ENCODE measurements at regions not wholly inside any gene's neighbourhood (a gene's known extent, or its start where the extent isn't known, plus 50 kb on each side); places are given as distances from the start of the nearest gene placed in this dataset.
"Not testable (repeated sequence)": the region's sequence is repeated elsewhere in the genome, so short reads cannot be mapped to it uniquely, and the experiment has no call there.

- in situ Hi-C loops (cut with HindIII; ENCODE audit: low pct_unique_long_range_greater_than_20kb, low sequenced_read_pairs): no loop called here
- DNase-seq (ENCODE audit: low read depth): no peak
Observed at GRCh38 chr17:14739656-14740431, 439.0 kb downstream of the HS3ST3B1 start.

DNA sequence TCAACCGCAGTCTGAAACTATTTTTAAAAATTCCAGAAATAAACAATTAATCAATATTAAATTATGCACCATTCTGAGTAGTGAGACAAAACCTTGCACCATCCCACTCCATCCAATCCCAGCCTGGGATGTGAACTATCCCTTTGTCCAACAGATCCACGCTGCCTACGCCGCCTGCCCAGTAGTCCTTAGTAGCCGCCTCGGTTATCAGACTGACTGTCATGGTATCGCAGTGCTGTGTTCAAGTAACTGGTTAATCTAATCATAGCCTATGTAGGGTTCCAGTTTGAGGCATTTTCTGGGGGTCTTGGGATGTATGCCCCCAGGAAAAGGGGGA lies 437.7 kb downstream of the HS3ST3B1 start:
- no peak for DNase-seq (ENCODE audit: low read depth)
- in situ Hi-C loops (cut with HindIII; ENCODE audit: low pct_unique_long_range_greater_than_20kb, low sequenced_read_pairs): no loop called here

DNA sequence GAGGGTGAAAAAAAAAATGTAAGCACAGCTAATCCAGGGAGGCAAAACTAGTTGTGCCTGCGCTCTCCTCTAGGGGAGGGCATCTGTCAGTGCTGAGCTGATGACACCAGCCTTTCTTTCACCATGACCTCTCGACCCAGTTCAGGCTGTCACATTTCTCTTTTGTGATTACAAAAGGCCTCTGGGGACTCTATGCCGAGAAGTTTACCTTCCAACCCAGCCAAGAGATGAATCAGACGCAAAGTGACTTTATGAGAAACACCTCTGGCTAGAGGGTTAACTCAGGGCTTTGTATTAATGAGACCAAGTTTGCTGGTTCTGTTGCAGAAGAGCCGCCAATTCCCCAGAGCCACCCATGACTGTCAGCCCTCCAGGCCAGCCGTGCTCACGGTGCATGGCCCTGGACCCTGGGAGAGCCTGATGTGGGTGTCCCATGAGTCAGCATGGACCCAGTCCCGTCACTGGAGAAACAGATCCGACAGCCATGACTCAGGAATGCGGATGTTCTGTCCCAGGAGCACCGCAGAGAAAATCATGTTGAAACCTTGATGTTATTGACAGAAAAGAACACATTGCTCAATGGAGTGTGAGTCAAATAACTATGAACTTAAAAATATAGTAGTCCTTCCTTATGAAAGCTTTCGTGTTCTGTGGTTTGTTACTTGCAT lies 437.2 kb downstream of the HS3ST3B1 start:
- DNase-seq (ENCODE audit: low read depth): peak; percentile 94
- in situ Hi-C loops (cut with HindIII; ENCODE audit: low pct_unique_long_range_greater_than_20kb, low sequenced_read_pairs): no loop called here

- in situ Hi-C loops (cut with HindIII; ENCODE audit: low pct_unique_long_range_greater_than_20kb, low sequenced_read_pairs): no loop called here
- no peak for DNase-seq (ENCODE audit: low read depth)
Observed at GRCh38 chr17:14736631-14737030, 435.8 kb downstream of the HS3ST3B1 start.

- in situ Hi-C loops (cut with HindIII; ENCODE audit: low pct_unique_long_range_greater_than_20kb, low sequenced_read_pairs): no loop called here
- DNase-seq (ENCODE audit: low read depth): no peak
Observed at GRCh38 chr17:14733376-14733775, 432.5 kb downstream of the HS3ST3B1 start.

DNA sequence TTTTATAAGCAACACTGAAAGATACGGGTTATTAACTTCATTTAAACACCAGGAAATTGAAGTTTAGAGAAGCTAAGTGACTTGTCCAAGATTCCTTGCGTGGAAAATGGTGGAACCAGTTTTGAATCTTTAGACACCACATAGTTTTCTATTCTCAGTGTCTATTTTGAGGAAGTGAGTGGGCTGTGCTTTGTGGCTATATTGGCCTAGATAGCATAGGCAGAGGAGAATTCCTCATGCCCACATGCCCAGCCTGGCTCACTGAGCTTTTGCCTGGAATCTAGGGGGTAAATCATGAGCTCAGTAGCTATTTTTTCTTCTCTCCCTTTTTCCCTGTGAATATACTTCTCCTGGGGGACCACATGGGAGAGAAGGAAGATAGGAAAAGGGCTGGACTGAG lies 431.3 kb downstream of the HS3ST3B1 start:
- no peak for DNase-seq (ENCODE audit: low read depth)
- in situ Hi-C loops (cut with HindIII; ENCODE audit: low pct_unique_long_range_greater_than_20kb, low sequenced_read_pairs): no loop called here

GRCh38 chr17:14731591-14731990 lies 430.7 kb downstream of the HS3ST3B1 start:
- DNase-seq (ENCODE audit: low read depth): no peak
- in situ Hi-C loops (cut with HindIII; ENCODE audit: low pct_unique_long_range_greater_than_20kb, low sequenced_read_pairs): no loop called here

- DNase-seq (ENCODE audit: low read depth): no peak
- in situ Hi-C loops (cut with HindIII; ENCODE audit: low pct_unique_long_range_greater_than_20kb, low sequenced_read_pairs): no loop called here
Observed at GRCh38 chr17:14730821-14731220, 429.9 kb downstream of the HS3ST3B1 start.

DNA sequence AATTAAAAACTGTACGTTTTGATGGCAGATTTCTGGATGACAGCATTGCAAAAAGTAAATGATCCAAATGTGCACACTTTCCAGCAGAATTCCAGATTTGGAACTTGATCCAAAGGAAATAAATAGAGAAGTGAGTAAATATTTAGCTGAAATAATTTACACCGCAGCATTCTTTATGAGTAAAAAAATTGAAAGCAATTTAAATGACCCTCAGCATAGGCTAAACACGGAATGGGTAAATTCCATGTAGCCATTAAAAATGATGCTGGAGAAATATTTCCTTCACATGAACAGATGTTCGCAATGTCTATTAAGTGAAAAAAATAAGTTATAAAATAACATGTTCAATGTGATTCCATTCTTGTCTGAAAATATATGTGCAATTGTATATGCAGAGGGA lies 424.8 kb downstream of the HS3ST3B1 start:
- in situ Hi-C loops (cut with HindIII; ENCODE audit: low pct_unique_long_range_greater_than_20kb, low sequenced_read_pairs): no loop called here
- DNase-seq (ENCODE audit: low read depth): no peak

- in situ Hi-C loops (cut with HindIII; ENCODE audit: low pct_unique_long_range_greater_than_20kb, low sequenced_read_pairs): no loop called here
- no peak for DNase-seq (ENCODE audit: low read depth)
Observed at GRCh38 chr17:14724770-14725169, 423.9 kb downstream of the HS3ST3B1 start.

DNA sequence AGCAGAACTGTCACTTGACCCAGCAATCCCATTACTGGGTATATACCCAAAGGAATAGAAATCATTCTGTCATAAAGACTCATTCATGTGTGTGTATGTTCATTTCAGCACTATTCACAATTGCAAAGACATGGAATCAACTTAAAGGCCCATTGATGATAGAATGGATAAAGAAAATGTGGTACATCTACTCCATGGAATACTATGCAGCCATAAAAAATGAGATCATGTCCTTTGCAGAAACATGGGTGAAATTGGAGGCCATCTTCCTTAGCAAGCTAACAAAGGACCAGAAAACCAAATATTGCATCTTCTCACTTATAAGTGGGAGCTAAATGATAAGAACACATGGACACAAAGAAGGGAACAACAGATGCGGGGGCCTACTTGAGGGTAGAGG lies 422.5 kb downstream of the HS3ST3B1 start:
- DNase-seq (ENCODE audit: low read depth); in situ Hi-C loops (cut with HindIII; ENCODE audit: low pct_unique_long_range_greater_than_20kb, low sequenced_read_pairs): not testable (repeated sequence)

GRCh38 chr17:14719942-14720341 lies 419.1 kb downstream of the HS3ST3B1 start:
- no peak for DNase-seq (ENCODE audit: low read depth)
- in situ Hi-C loops (cut with HindIII; ENCODE audit: low pct_unique_long_range_greater_than_20kb, low sequenced_read_pairs): no loop called here

GRCh38 chr17:14717859-14718258 lies 417.0 kb downstream of the HS3ST3B1 start:
- DNase-seq (ENCODE audit: low read depth): no peak
- in situ Hi-C loops (cut with HindIII; ENCODE audit: low pct_unique_long_range_greater_than_20kb, low sequenced_read_pairs): no loop called here

DNA sequence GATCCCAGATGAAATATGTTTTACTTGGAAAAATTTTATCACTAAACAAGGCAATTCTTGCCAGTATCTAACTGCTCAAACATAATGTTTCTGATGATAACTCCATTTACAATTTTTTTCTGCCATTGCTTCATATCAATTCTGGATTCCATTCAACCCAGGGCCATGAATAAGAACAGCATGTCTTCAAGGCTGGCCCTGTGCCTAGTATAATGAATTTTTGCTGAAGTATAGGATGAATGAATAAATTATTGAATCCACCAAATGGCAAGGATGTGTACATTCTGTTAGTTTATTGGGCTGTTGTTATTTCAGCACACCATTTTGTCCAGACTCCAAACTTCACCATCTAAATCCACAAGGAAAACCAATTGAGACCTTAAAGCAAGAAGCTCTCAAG lies 414.7 kb downstream of the HS3ST3B1 start:
- no peak for DNase-seq (ENCODE audit: low read depth)
- in situ Hi-C loops (cut with HindIII; ENCODE audit: low pct_unique_long_range_greater_than_20kb, low sequenced_read_pairs): no loop called here

DNA sequence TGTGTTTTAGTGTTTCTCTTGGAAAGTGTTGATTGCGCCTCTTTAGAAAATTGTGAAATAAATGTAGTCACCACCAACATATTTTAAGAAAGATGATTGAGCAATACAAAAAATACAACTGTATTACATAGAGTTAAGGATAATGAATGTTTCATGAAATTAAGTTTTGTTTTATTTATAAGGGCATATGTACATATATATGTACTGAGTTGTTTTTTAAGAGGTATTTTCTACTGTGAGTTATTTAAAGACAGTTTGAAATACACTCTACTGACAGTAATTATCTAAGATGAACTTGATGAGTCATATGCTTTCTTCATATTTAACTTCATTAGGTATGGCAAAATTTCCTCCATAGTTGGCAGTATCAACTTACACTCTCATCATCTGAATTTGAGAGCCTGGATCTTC lies 411.7 kb downstream of the HS3ST3B1 start:
- in situ Hi-C loops (cut with HindIII; ENCODE audit: low pct_unique_long_range_greater_than_20kb, low sequenced_read_pairs): no loop called here
- no peak for DNase-seq (ENCODE audit: low read depth)

DNA sequence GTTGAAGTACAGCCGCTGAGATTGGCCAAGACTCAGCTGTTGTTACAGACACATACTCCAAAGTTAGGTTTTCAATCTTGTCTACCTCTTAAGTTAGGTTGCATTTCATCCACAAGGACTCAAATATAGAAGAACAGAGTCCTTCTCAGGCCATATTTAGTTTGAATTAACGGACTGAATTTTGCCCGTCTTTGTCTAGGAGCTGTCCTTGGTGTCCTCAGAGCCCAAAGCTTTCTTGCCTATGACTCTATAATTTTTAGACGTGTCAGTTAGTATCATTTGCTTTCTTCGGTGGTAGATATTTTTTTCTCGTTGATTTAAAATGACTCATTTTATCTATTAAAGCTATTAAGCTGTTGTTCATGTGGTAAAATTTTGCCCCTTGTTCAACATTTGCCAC lies 403.2 kb downstream of the HS3ST3B1 start:
- no peak for DNase-seq (ENCODE audit: low read depth)
- in situ Hi-C loops (cut with HindIII; ENCODE audit: low pct_unique_long_range_greater_than_20kb, low sequenced_read_pairs): no loop called here

GRCh38 chr17:14701886-14702285 lies 401.0 kb downstream of the HS3ST3B1 start:
- no peak for DNase-seq (ENCODE audit: low read depth)
- in situ Hi-C loops (cut with HindIII; ENCODE audit: low pct_unique_long_range_greater_than_20kb, low sequenced_read_pairs): no loop called here

DNA sequence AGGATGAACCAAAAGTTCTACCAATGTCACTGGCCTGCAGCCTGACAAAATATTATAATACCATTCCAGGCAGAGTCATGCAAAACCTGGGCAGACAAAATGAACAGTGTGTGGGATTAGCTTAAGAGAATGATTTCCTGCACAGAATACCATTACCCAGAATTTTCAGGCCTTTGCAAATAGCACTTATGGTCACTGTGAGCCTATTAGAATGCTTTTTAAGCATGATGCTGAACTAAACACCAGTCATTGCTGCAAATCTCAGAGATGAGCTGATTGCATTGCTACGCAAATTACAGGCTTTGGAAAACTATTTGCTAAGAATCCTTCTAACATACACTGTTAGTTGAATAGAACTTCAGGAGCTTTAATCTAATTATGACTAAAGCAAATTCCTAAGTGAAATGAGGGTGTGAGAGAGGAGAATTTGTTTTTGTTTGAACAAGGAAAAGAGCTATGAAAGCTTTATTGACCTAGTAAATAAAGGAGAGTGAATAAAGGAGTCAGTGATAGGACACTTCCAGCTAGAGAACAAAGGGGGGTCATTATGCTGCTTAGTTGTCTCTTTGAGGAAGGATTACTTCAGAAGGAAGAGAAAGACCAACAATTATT lies 398.8 kb downstream of the HS3ST3B1 start:
- in situ Hi-C loops (cut with HindIII; ENCODE audit: low pct_unique_long_range_greater_than_20kb, low sequenced_read_pairs): no loop called here
- DNase-seq (ENCODE audit: low read depth): no peak

DNA sequence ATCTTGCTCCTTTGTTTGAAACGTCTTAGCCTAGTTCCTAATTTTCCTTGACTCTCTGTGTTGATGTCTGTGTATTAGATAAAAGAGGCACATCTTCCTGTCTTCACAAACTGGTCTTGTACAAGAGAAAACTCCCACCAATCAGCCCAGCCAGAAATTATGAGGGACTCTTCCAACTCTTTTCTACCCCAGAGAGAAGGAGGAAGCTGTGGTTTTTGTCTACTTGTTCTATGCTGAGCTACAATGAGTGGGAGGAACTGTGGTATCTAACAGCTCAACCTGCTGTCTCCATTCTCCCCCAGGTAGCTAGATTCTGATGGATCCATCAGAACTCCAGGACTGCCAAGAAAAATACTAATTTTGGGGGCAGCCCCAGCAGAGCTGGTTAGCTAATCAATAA lies 392.5 kb downstream of the HS3ST3B1 start:
- in situ Hi-C loops (cut with HindIII; ENCODE audit: low pct_unique_long_range_greater_than_20kb, low sequenced_read_pairs): no loop called here
- no peak for DNase-seq (ENCODE audit: low read depth)

- DNase-seq (ENCODE audit: low read depth): no peak
Observed at GRCh38 chr17:14690704-14691103, 389.8 kb downstream of the HS3ST3B1 start.

More at GRCh38 chr17:14690704-14691103, 389.8 kb downstream of the HS3ST3B1 start:
- in situ Hi-C loops (cut with HindIII; ENCODE audit: low pct_unique_long_range_greater_than_20kb, low sequenced_read_pairs): no loop called here
